ENCODE measurements at regions not wholly inside any gene's neighbourhood (a gene's known extent, or its start where the extent isn't known, plus 50 kb on each side); places are given as distances from the start of the nearest gene placed in this dataset.

DNA sequence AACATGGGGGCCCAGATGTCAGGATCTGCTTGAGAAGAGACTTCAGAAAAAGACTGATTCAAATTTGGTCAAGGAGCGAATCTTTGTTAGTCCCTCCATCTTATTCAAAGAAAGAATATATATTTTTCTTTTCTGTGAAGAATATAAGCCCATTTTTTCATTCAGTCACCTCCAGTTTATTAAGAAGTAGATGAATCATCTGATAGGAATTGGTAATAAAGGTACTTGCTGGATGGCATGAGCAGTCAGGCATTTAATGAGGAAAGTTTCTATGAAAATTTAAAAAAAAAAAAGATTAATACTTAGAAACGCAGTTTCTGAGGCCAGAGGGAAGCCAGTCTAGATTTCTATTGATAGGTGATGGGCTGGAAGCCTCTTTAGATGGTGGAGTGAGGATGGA, 373.1 kb upstream of the SMC2 start:
- Histone ChIP-seq H3K27me3 (no peaks in the 10 kb centered on the region), H3K36me3 (no peaks in the 10 kb centered on the region), H3K4me1 (no peaks in the 10 kb centered on the region), H3K27ac (no peak overlapping the region), H3K4me3 (no peak overlapping the region), H3K9me3 (no peaks in the 10 kb centered on the region)
- TF ChIP-seq POLR2AphosphoS5 (IDR thresholded peaks at IDR 0.05) (no peak), POLR2A (IDR thresholded peaks at IDR 0.05) (no peak)
- TF ChIP-seq, protein P1, sequence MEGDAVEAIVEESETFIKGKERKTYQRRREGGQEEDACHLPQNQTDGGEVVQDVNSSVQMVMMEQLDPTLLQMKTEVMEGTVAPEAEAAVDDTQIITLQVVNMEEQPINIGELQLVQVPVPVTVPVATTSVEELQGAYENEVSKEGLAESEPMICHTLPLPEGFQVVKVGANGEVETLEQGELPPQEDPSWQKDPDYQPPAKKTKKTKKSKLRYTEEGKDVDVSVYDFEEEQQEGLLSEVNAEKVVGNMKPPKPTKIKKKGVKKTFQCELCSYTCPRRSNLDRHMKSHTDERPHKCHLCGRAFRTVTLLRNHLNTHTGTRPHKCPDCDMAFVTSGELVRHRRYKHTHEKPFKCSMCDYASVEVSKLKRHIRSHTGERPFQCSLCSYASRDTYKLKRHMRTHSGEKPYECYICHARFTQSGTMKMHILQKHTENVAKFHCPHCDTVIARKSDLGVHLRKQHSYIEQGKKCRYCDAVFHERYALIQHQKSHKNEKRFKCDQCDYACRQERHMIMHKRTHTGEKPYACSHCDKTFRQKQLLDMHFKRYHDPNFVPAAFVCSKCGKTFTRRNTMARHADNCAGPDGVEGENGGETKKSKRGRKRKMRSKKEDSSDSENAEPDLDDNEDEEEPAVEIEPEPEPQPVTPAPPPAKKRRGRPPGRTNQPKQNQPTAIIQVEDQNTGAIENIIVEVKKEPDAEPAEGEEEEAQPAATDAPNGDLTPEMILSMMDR (IDR thresholded peaks at IDR 0.05) = no peak
- no peak for DNase-seq (ENCODE audit: low spot score in 2 of 2)
- intact Hi-C loops (cut with DNase I; ENCODE audit: low total_unique reads) = no loop called here

DNA sequence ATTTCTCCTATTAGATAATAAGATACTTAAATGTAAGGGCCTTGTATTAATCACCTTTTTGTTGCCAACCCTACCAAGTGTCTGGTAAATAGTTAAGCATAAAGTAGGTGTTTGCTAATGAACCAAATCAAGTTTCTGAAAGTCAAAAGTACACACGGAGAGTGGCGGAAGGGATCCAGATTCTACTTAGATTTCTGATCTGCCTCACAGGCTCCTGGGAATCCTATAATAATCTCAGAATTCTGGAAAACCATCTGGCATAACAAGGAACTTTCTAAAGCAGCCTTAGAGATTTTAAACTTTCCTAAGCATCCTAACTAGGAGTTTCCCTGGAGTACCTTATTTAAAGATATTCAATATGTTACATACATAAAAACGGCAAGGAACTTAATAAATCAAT, 363.2 kb upstream of the SMC2 start:
- no peak for DNase-seq (ENCODE audit: low spot score in 2 of 2)
- H3K27me3 ChIP-seq = no peaks in the 10 kb centered on the region
- no peak overlapping the region for H3K4me3 ChIP-seq
- no peak overlapping the region for H3K27ac ChIP-seq
- H3K36me3 ChIP-seq = no peaks in the 10 kb centered on the region
- TF ChIP-seq POLR2A (IDR thresholded peaks at IDR 0.05) (no peak), POLR2AphosphoS5 (IDR thresholded peaks at IDR 0.05) (no peak)
- TF ChIP-seq, protein P1 (IDR thresholded peaks at IDR 0.05) = no peak
- H3K4me1 ChIP-seq = no peaks in the 10 kb centered on the region
- no peaks in the 10 kb centered on the region for H3K9me3 ChIP-seq
- intact Hi-C loops (cut with DNase I; ENCODE audit: low total_unique reads) = no loop called here

DNA sequence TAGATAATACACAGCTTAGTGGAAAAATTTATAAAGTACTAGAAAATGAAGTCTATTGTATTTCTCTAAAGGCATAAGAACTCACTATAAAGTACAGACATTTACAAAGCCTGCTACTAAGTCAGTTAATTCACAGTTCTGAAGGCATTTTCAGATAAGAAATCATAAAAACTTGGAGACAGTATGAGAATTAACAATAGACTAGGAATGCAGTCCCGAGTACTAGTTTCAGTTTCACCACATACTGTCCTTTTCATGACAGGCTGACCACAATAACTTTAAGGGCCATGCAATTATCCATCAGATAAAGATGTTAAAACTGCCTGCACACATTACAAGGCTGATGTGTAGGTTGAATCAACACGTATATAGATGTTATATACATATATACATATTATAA, 362.6 kb upstream of the SMC2 start:
- no peak for DNase-seq (ENCODE audit: low spot score in 2 of 2)
- Histone ChIP-seq H3K36me3 (no peaks in the 10 kb centered on the region), H3K27me3 (no peaks in the 10 kb centered on the region), H3K4me1 (no peaks in the 10 kb centered on the region), H3K27ac (no peak overlapping the region), H3K4me3 (no peak overlapping the region), H3K9me3 (no peaks in the 10 kb centered on the region)
- TF ChIP-seq, protein P1 (IDR thresholded peaks at IDR 0.05) = no peak
- TF ChIP-seq POLR2A (IDR thresholded peaks at IDR 0.05) = no peak
- no peak for TF ChIP-seq POLR2AphosphoS5 (IDR thresholded peaks at IDR 0.05)
- intact Hi-C loops (cut with DNase I; ENCODE audit: low total_unique reads) = no loop called here

DNA sequence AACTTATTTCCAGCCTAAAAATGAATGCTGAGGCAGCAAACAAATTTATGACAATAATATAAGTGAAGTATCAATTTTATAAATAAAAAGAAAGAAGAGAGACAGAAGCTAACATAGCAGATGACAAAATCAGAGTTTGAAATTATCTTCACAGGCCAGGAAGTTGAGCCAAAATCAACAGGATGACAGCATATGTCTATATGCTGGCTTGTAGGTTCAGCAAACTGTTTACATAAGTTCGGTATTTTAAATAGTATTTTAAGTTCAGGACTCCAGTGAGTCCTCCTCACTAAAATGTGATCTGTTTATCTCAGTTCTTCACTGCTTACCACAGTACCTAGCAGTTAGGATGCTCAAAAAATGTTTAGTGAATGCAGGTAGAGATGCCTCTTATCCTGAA, 359.6 kb upstream of the SMC2 start:
- Histone ChIP-seq H3K27ac (no peak overlapping the region), H3K4me3 (no peak overlapping the region), H3K27me3 (no peaks in the 10 kb centered on the region), H3K9me3 (no peaks in the 10 kb centered on the region), H3K4me1 (no peaks in the 10 kb centered on the region), H3K36me3 (no peaks in the 10 kb centered on the region)
- intact Hi-C loops (cut with DNase I; ENCODE audit: low total_unique reads) = no loop called here
- TF ChIP-seq, protein P1 (IDR thresholded peaks at IDR 0.05) = no peak
- no peak for TF ChIP-seq POLR2AphosphoS5 (IDR thresholded peaks at IDR 0.05)
- no peak for DNase-seq (ENCODE audit: low spot score in 2 of 2)

DNA sequence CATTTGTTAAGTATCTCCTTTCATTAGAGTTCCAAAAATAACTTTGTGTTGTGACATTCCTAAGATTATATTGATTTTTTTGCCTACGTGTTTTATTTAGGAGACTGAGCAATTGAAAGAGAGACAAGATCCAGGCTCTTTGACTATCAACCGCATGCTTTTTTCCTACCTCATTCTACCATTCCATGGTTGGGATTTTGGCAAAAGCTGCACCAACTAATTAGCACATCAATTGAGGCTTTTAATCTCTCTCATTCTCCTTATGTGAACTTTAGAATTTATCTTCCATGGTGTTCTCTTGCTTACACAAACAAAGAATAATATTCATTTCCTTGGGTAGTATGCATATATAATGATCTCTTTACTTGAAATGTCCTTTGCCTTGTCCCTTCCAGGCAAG, 338.7 kb upstream of the SMC2 start:
- H3K4me1 ChIP-seq = no peaks in the 10 kb centered on the region
- no peak overlapping the region for H3K27ac ChIP-seq
- no peaks in the 10 kb centered on the region for H3K9me3 ChIP-seq
- no peak for DNase-seq (ENCODE audit: low spot score in 2 of 2)
- H3K36me3 ChIP-seq = no peaks in the 10 kb centered on the region
- intact Hi-C loops (cut with DNase I; ENCODE audit: low total_unique reads) = no loop called here
- no peaks in the 10 kb centered on the region for H3K27me3 ChIP-seq
- H3K4me3 ChIP-seq = no peak overlapping the region
- TF ChIP-seq POLR2AphosphoS5 (IDR thresholded peaks at IDR 0.05) (no peak), POLR2A (IDR thresholded peaks at IDR 0.05) (no peak)
- TF ChIP-seq, protein P1 (IDR thresholded peaks at IDR 0.05) = no peak

Measured in breast epithelium (tissue), 4 donors.